ENCODE measurements at regions not wholly inside any gene's neighbourhood (a gene's known extent, or its start where the extent isn't known, plus 50 kb on each side); places are given as distances from the start of the nearest gene placed in this dataset.

GRCh38 chr9:13613296-13613695 is 333.8 kb upstream of the MPDZ start:
- H3K4me1 Mint-ChIP-seq: peaks cover 7 to 11% of the 10 kb centered on the region in 2 experiments
- no CpG with 5 or more reads among the region's 2 CpGs for WGBS (ENCODE audit: extremely low coverage, insufficient read length, low lambda C conversion rate)
- no peak overlapping the region for H3K27ac Mint-ChIP-seq
- H2AK5ac ChIP-seq (ENCODE audit: insufficient read length, low read length): no peak overlapping the region
- H3K4ac ChIP-seq (ENCODE audit: low read depth, low read length): no peak overlapping the region
- H3K4me1 ChIP-seq (ENCODE audit: insufficient read depth, low read length): no peaks in the 10 kb centered on the region
- H4K91ac ChIP-seq (ENCODE audit: insufficient read length, low read depth, low read length): no peak overlapping the region
- H4K20me1 ChIP-seq (ENCODE audit: control insufficient read depth, insufficient read depth, insufficient read length): no peaks in the 10 kb centered on the region
- H2BK20ac ChIP-seq (ENCODE audit: low read depth, low read length, poor library complexity, severe bottlenecking): no peak overlapping the region
- H3K27me3 Mint-ChIP-seq (ENCODE audit: low read depth): no peaks in the 10 kb centered on the region; the same call in 1 of the 2 replicates
- no peak overlapping the region for H4K5ac ChIP-seq (ENCODE audit: insufficient read length, low read depth, low read length)
- no peak for DNase-seq
- no peak overlapping the region for H3K4me2 ChIP-seq (ENCODE audit: insufficient read depth, insufficient read length, low read length)
- H2BK5ac ChIP-seq (ENCODE audit: insufficient read length, low read length): no peak overlapping the region
- no peak overlapping the region for H2BK120ac ChIP-seq (ENCODE audit: low read depth, low read length, poor library complexity, severe bottlenecking)
- no peak overlapping the region for H2BK12ac ChIP-seq (ENCODE audit: insufficient read length, low read depth, low read length)
- no peak overlapping the region for H4K8ac ChIP-seq (replicated peaks; ENCODE audit: insufficient read length, low read depth, low read length)
- H3K23ac ChIP-seq (ENCODE audit: insufficient read length, low read depth, low read length): no peak overlapping the region
- H3K18ac ChIP-seq (ENCODE audit: insufficient read length, low read depth, low read length): no peak overlapping the region
- no peak overlapping the region for H3K9ac ChIP-seq (ENCODE audit: extremely low read depth, insufficient read length, low read length)
- TF ChIP-seq CTCF (conservative IDR thresholded peaks at IDR 0.05): no peak
- H3K9me3 ChIP-seq (ENCODE audit: control insufficient read depth, low read depth, low read length): no peaks in the 10 kb centered on the region
- no peaks in the 10 kb centered on the region for H3K79me1 ChIP-seq (ENCODE audit: insufficient read depth, low read depth, low read length, poor library complexity, severe bottlenecking)
- no peaks in the 10 kb centered on the region for H3K27me3 ChIP-seq (ENCODE audit: insufficient read depth, low read length)
- H3T11ph ChIP-seq (ENCODE audit: low read length): no peak overlapping the region
- H3K27ac ChIP-seq (ENCODE audit: insufficient read length, low read depth, low read length): no peak overlapping the region
- no peak overlapping the region for H3K14ac ChIP-seq (ENCODE audit: insufficient read depth, low read length)
- H3K56ac ChIP-seq (ENCODE audit: insufficient read length, low read depth, low read length): no peak overlapping the region
- H2AFZ ChIP-seq (ENCODE audit: low read length): no peak overlapping the region
- H3K79me2 ChIP-seq (ENCODE audit: insufficient read depth, low read length): no peaks in the 10 kb centered on the region
- no peak overlapping the region for H2BK15ac ChIP-seq (ENCODE audit: low read depth, low read length)
- no peaks in the 10 kb centered on the region; a peak in 1 of 5 replicates for H3K9me3 Mint-ChIP-seq
- H3K23me2 ChIP-seq (ENCODE audit: insufficient read length, low read depth, low read length, poor library complexity, severe bottlenecking): no peaks in the 10 kb centered on the region
- H3K36me3 Mint-ChIP-seq (ENCODE audit: insufficient read depth in 1 of 3, low read depth in 3 of 3): no peaks in the 10 kb centered on the region; a peak in 2 of 7 replicates
- H3K4me3 Mint-ChIP-seq: no peak overlapping the region
